ENCODE measurements at regions not wholly inside any gene's neighbourhood (a gene's known extent, or its start where the extent isn't known, plus 50 kb on each side); places are given as distances from the start of the nearest gene placed in this dataset.

DNA sequence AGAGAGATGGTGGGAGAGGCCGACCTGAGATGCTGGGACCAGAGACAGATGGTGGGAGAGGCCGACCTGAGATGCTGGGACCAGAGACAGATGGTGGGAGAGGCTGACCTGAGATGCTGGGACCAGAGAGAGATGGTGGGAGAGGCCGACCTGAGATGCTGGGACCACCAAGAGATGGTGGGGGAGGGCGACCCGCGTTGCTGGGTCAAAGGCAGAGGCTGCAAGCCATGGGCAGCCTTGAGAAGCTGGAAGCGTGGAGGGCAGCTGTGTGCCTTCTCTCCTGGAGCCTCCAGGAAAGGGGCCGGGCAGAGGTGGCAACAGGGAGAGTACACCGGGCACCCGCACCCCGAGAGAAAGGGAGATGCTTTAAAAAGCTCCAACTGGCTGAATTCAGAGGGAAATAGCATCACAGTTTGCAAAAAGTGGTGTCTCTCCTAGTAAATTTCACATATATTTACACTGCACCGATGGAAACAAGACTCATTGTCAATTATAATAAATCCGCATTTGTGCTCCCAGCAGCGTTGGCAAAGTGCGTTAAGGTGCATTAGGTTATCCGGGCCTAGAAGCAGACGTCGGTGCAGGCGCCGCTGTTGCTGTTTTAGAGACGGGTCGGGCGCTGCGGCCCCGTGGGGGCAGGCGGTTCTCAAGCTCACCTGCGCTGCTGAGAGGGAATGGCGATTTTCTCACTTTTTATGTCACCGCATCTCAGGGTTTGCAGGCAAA, 132.4 kb downstream of the DLL1 start:
- H3K27ac ChIP-seq (ENCODE audit: low read depth in 1 of 2, low read length in 2 of 2): no peak overlapping the region
- H3K27ac Mint-ChIP-seq: peak overlapping the region in 1 of 7 donors; percentile 44
- peaks cover 0 to 7% of the 10 kb centered on the region in 2 donors for H3K9me3 ChIP-seq (replicated peaks in 1 of 2; ENCODE audit: control insufficient read depth in 1 of 2, insufficient read depth in 1 of 2, low read length in 2 of 2)
- H3K27me3 Mint-ChIP-seq (ENCODE audit: low read depth in 3 of 3): peaks cover 2 to 4% (median 4%) of the 10 kb centered on the region in 3 donors
- H3K9ac ChIP-seq (ENCODE audit: insufficient read depth, low read length, poor library complexity, severe bottlenecking): no peak overlapping the region
- no peak overlapping the region for H3K4me3 Mint-ChIP-seq
- H3K4me2 ChIP-seq (replicated peaks; ENCODE audit: extremely low read depth, low read length, poor library complexity, severe bottlenecking): no peak overlapping the region
- H3K36me3 ChIP-seq (replicated peaks in 1 of 2; ENCODE audit: control insufficient read depth in 1 of 2, insufficient read depth in 2 of 2, low read length in 2 of 2): no peaks in the 10 kb centered on the region
- peaks cover 5 to 13% of the 10 kb centered on the region in 2 donors for H3K4me1 ChIP-seq (ENCODE audit: control insufficient read depth in 1 of 2, insufficient read depth in 2 of 2, low read length in 2 of 2)
- H3K79me2 ChIP-seq (ENCODE audit: insufficient read depth, low read length): no peaks in the 10 kb centered on the region
- H4K20me1 ChIP-seq (ENCODE audit: insufficient read depth, low read length): no peaks in the 10 kb centered on the region
- no peaks in the 10 kb centered on the region for H3K27me3 ChIP-seq (ENCODE audit: control insufficient read depth in 2 of 2, insufficient read depth in 2 of 2, low read length in 2 of 2)
- WGBS (ENCODE audit: insufficient coverage): 94% methylated on average over 25 of the region's 29 CpGs
- TF ChIP-seq, protein P1, sequence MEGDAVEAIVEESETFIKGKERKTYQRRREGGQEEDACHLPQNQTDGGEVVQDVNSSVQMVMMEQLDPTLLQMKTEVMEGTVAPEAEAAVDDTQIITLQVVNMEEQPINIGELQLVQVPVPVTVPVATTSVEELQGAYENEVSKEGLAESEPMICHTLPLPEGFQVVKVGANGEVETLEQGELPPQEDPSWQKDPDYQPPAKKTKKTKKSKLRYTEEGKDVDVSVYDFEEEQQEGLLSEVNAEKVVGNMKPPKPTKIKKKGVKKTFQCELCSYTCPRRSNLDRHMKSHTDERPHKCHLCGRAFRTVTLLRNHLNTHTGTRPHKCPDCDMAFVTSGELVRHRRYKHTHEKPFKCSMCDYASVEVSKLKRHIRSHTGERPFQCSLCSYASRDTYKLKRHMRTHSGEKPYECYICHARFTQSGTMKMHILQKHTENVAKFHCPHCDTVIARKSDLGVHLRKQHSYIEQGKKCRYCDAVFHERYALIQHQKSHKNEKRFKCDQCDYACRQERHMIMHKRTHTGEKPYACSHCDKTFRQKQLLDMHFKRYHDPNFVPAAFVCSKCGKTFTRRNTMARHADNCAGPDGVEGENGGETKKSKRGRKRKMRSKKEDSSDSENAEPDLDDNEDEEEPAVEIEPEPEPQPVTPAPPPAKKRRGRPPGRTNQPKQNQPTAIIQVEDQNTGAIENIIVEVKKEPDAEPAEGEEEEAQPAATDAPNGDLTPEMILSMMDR (IDR thresholded peaks at IDR 0.05): no peak
- no peak overlapping the region for H2AFZ ChIP-seq (ENCODE audit: insufficient read depth, low read depth, low read length, poor library complexity, severe bottlenecking)
- H3K4me3 ChIP-seq (replicated peaks in 1 of 3; ENCODE audit: low read depth in 2 of 3, low read length in 3 of 3): no peak overlapping the region
- no peaks in the 10 kb centered on the region for H3K36me3 Mint-ChIP-seq
- intact Hi-C loops (cut with micrococcal nuclease): no loop called here
- no peak for DNase-seq
- peaks cover 15% of the 10 kb centered on the region for H3K4me1 Mint-ChIP-seq
- peaks cover 0 to 26% (median 6%) of the 10 kb centered on the region in 7 donors for H3K9me3 Mint-ChIP-seq

DNA sequence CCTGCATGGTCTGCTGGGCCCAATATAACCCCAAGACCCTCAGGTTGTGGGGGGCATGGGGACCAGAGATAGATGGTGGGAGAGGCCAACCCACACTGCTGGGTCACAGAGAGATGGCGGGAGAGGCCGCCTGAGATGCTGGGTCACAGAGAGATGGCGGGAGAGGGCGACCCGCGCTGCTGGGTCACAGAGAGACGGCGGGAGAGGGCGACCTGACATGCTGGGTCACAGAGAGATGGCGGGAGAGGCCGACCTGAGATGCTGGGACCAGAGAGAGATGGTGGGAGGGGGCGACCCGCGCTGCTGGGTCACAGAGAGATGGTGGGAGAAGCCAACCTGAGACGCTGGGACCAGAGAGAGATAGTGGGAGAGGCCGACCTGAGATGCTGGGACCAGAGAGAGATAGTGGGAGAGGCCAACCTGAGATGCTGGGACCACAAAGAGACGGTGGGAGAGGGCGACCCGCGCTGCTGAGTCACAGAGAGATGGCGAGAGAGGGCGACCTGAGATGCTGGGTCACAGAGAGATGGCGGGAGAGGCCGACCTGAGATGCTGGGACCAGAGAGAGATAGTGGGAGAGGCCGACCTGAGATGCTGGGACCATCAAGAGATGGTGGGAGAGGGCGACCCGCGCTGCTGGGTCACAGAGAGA, 133.2 kb downstream of the DLL1 start:
- intact Hi-C loops (cut with micrococcal nuclease): no loop called here
- Mint-ChIP-seq H3K4me3 (no peak overlapping the region), H3K27ac (peak overlapping the region in 1 of 7 donors; percentile 65), H3K27me3 (ENCODE audit: low read depth in 3 of 3) (peaks cover 8 to 12% (median 12%) of the 10 kb centered on the region in 3 donors), H3K4me1 (peaks cover 13% of the 10 kb centered on the region), H3K9me3 (peaks cover 0 to 19% (median 4%) of the 10 kb centered on the region in 7 donors), H3K36me3 (no peaks in the 10 kb centered on the region)
- no peak overlapping the region for H3K4me3 ChIP-seq (replicated peaks in 1 of 3; ENCODE audit: low read depth in 2 of 3, low read length in 3 of 3)
- H3K4me2 ChIP-seq (replicated peaks; ENCODE audit: extremely low read depth, low read length, poor library complexity, severe bottlenecking): no peak overlapping the region
- no peaks in the 10 kb centered on the region for H4K20me1 ChIP-seq (ENCODE audit: insufficient read depth, low read length)
- TF ChIP-seq, protein P1 (IDR thresholded peaks at IDR 0.05): no peak
- WGBS (ENCODE audit: insufficient coverage): 89% methylated on average over 28 of the region's 28 CpGs
- H3K27me3 ChIP-seq (ENCODE audit: control insufficient read depth in 2 of 2, insufficient read depth in 2 of 2, low read length in 2 of 2): peaks cover 0 to 4% of the 10 kb centered on the region in 2 donors
- H2AFZ ChIP-seq (ENCODE audit: insufficient read depth, low read depth, low read length, poor library complexity, severe bottlenecking): no peak overlapping the region
- peaks cover 0 to 7% of the 10 kb centered on the region in 2 donors for H3K9me3 ChIP-seq (replicated peaks in 1 of 2; ENCODE audit: control insufficient read depth in 1 of 2, insufficient read depth in 1 of 2, low read length in 2 of 2)
- no peaks in the 10 kb centered on the region for H3K79me2 ChIP-seq (ENCODE audit: insufficient read depth, low read length)
- no peak overlapping the region for H3K9ac ChIP-seq (ENCODE audit: insufficient read depth, low read length, poor library complexity, severe bottlenecking)
- no peaks in the 10 kb centered on the region for H3K36me3 ChIP-seq (replicated peaks in 1 of 2; ENCODE audit: control insufficient read depth in 1 of 2, insufficient read depth in 2 of 2, low read length in 2 of 2)
- peaks cover 8 to 10% of the 10 kb centered on the region in 2 donors for H3K4me1 ChIP-seq (ENCODE audit: control insufficient read depth in 1 of 2, insufficient read depth in 2 of 2, low read length in 2 of 2)
- no peak for DNase-seq
- no peak overlapping the region for H3K27ac ChIP-seq (ENCODE audit: low read depth in 1 of 2, low read length in 2 of 2)

Data from CD14-positive monocyte (primary cell).